ENCODE measurements at regions not wholly inside any gene's neighbourhood (a gene's known extent, or its start where the extent isn't known, plus 50 kb on each side); places are given as distances from the start of the nearest gene placed in this dataset.

- Histone ChIP-seq H3K27ac (replicated peaks) (no peak overlapping the region), H3K4me3 (replicated peaks; ENCODE audit: insufficient read depth, low read length) (no peak overlapping the region), H3K27me3 (ENCODE audit: insufficient read depth, poor library complexity, severe bottlenecking) (no peaks in the 10 kb centered on the region)
- TF ChIP-seq POLR2AphosphoS5 (IDR thresholded peaks at IDR 0.05; ENCODE audit: low read depth) (no peak), CTCF (IDR thresholded peaks at IDR 0.05; ENCODE audit: insufficient read depth, low read length) (no peak), GABPA (IDR thresholded peaks at IDR 0.05; ENCODE audit: low read depth) (no peak)
- TF ChIP-seq, protein P1, sequence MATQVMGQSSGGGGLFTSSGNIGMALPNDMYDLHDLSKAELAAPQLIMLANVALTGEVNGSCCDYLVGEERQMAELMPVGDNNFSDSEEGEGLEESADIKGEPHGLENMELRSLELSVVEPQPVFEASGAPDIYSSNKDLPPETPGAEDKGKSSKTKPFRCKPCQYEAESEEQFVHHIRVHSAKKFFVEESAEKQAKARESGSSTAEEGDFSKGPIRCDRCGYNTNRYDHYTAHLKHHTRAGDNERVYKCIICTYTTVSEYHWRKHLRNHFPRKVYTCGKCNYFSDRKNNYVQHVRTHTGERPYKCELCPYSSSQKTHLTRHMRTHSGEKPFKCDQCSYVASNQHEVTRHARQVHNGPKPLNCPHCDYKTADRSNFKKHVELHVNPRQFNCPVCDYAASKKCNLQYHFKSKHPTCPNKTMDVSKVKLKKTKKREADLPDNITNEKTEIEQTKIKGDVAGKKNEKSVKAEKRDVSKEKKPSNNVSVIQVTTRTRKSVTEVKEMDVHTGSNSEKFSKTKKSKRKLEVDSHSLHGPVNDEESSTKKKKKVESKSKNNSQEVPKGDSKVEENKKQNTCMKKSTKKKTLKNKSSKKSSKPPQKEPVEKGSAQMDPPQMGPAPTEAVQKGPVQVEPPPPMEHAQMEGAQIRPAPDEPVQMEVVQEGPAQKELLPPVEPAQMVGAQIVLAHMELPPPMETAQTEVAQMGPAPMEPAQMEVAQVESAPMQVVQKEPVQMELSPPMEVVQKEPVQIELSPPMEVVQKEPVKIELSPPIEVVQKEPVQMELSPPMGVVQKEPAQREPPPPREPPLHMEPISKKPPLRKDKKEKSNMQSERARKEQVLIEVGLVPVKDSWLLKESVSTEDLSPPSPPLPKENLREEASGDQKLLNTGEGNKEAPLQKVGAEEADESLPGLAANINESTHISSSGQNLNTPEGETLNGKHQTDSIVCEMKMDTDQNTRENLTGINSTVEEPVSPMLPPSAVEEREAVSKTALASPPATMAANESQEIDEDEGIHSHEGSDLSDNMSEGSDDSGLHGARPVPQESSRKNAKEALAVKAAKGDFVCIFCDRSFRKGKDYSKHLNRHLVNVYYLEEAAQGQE (IDR thresholded peaks at IDR 0.05; ENCODE audit: insufficient replicate concordance, low read depth): no peak
- no peak for DNase-seq (ENCODE audit: low read depth in 1 of 2, low spot score in 1 of 2)
Observed at GRCh38 chr7:429828-430180, 89.8 kb downstream of the PDGFA start.

DNA sequence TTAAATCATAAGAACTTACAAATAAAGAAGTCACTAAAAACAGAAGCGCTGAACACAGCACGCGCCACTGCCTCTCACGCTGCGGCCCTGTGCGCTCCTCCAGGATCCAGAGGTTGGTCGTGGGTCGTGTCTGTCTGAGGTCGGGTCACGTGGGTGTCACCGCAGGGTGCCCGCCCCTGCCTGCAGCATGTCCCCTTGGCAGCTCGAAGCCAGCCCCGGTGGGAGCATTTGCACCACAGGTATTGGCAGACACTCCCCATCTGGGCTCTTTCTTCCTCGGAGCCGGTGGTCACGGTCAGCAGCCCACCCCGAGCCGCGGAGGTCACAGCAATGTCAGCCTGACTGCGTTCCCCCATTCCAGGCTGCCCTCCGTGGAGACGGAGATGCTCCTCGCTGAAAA is 88.6 kb downstream of the PDGFA start:
- TF ChIP-seq POLR2AphosphoS5 (IDR thresholded peaks at IDR 0.05; ENCODE audit: low read depth) (no peak), GABPA (IDR thresholded peaks at IDR 0.05; ENCODE audit: low read depth) (no peak)
- TF ChIP-seq, protein P1 (IDR thresholded peaks at IDR 0.05; ENCODE audit: insufficient replicate concordance, low read depth): no peak
- H3K27me3 ChIP-seq (ENCODE audit: insufficient read depth, poor library complexity, severe bottlenecking): no peaks in the 10 kb centered on the region
- no peak overlapping the region for H3K27ac ChIP-seq (replicated peaks)
- no peak for DNase-seq (ENCODE audit: low read depth in 1 of 2, low spot score in 1 of 2)
- H3K4me3 ChIP-seq (replicated peaks; ENCODE audit: insufficient read depth, low read length): no peak overlapping the region

DNA sequence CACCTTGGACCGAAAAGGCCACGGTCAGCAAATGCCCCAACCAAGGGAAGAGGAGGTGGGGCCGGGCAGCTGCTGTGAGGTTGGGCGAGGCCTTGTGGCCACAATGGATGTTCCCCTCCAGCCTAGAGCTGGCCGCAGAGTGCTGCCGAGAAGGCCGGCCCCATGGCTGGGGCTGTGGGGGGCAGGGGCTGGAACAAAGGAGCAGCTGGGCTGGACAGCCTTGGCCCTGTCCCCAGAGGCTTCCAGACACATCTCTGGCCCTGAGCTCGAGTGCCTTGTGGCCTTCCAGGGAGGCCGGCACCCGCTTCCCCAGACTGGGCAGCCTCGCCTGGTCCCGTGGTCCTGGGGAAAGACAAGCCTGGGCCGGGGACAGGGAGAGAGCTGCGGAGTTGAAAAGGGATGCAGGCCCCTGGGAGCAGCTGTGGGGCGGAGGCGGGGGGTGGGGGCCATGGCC is 88.0 kb downstream of the PDGFA start:
- Histone ChIP-seq H3K4me3 (replicated peaks; ENCODE audit: insufficient read depth, low read length) (no peak overlapping the region), H3K27me3 (ENCODE audit: insufficient read depth, poor library complexity, severe bottlenecking) (no peaks in the 10 kb centered on the region), H3K27ac (replicated peaks) (no peak overlapping the region)
- no peak for DNase-seq (ENCODE audit: low read depth in 1 of 2, low spot score in 1 of 2)
- TF ChIP-seq CTCF (IDR thresholded peaks at IDR 0.05; ENCODE audit: insufficient read depth, low read length): no peak
- TF ChIP-seq SPI1 (IDR thresholded peaks at IDR 0.05; ENCODE audit: borderline replicate concordance, low read depth): no peak
- TF ChIP-seq POLR2AphosphoS5 (IDR thresholded peaks at IDR 0.05; ENCODE audit: low read depth): no peak
- TF ChIP-seq, protein P1 (IDR thresholded peaks at IDR 0.05; ENCODE audit: insufficient replicate concordance, low read depth): no peak
- TF ChIP-seq GABPA (IDR thresholded peaks at IDR 0.05; ENCODE audit: low read depth): no peak

- DNase-seq (ENCODE audit: low read depth in 1 of 2, low spot score in 1 of 2): no peak
- TF ChIP-seq, protein P1 (IDR thresholded peaks at IDR 0.05; ENCODE audit: insufficient replicate concordance, low read depth): no peak
- TF ChIP-seq SPI1 (IDR thresholded peaks at IDR 0.05; ENCODE audit: borderline replicate concordance, low read depth) (no peak), POLR2AphosphoS5 (IDR thresholded peaks at IDR 0.05; ENCODE audit: low read depth) (no peak), GABPA (IDR thresholded peaks at IDR 0.05; ENCODE audit: low read depth) (no peak), CTCF (IDR thresholded peaks at IDR 0.05; ENCODE audit: insufficient read depth, low read length) (no peak)
- H3K27ac ChIP-seq (replicated peaks): no peak overlapping the region
- H3K4me3 ChIP-seq (replicated peaks; ENCODE audit: insufficient read depth, low read length): no peak overlapping the region
- no peaks in the 10 kb centered on the region for H3K27me3 ChIP-seq (ENCODE audit: insufficient read depth, poor library complexity, severe bottlenecking)
Observed at GRCh38 chr7:432256-432655, 87.4 kb downstream of the PDGFA start.

Data from HL-60 (cell line).